KBM-7 (cell line): ENCODE measurements at regions not wholly inside any gene's neighbourhood (a gene's known extent, or its start where the extent isn't known, plus 50 kb on each side); places are given as distances from the start of the nearest gene placed in this dataset.

ENCODE experiments used
- DNase-seq: peaks from one replicate; pipeline ENCODE4 v3.0.0-alpha.2; 2015
- in situ Hi-C: fragments of 300-500 bp; cut with MboI; formaldehyde crosslinking; loops from 2 replicates; pipeline ENCODE4 v1.14.3; 2020; ENCODE audit warnings: low sequenced_read_pairs, low pct_unique_long_range_greater_than_20kb, mixed read lengths

- in situ Hi-C loops = no loop called here
- DNase-seq = no peak
Measured at GRCh38 chr16:85971902-85972638, 73.1 kb downstream of the IRF8 start.

- DNase-seq = no peak
- in situ Hi-C loops = loop anchor here (25.0 kb wide), 1 partner anchor 312 kb away; no protein-coding TSS in a partner anchor
Measured at GRCh38 chr16:85974428-85975375, 75.7 kb downstream of the IRF8 start.

GRCh38 chr16:85975451-85975981, 76.6 kb downstream of the IRF8 start:
- in situ Hi-C loops = loop anchor here (25.0 kb wide), 1 partner anchor 313 kb away; no protein-coding TSS in a partner anchor
- DNase-seq = no peak

- peak; percentile 31 for DNase-seq
- in situ Hi-C loops = loop anchor here (25.0 kb wide), 1 partner anchor 316 kb away; no protein-coding TSS in a partner anchor
Measured at GRCh38 chr16:85978291-85978775, 79.4 kb downstream of the IRF8 start.

GRCh38 chr16:85978976-85979375, 80.0 kb downstream of the IRF8 start:
- no peak for DNase-seq

GRCh38 chr16:85979605-85980004, 80.6 kb downstream of the IRF8 start:
- in situ Hi-C loops = loop anchor here (10.0 to 25.0 kb wide), 2 partner anchors 155 to 317 kb away; no protein-coding TSS in a partner anchor
- DNase-seq = no peak

More at GRCh38 chr16:85978976-85979375, 80.0 kb downstream of the IRF8 start:
- in situ Hi-C loops = loop anchor here (25.0 kb wide), 1 partner anchor 317 kb away; no protein-coding TSS in a partner anchor

GRCh38 chr16:85980686-85981085, 81.7 kb downstream of the IRF8 start:
- in situ Hi-C loops = loop anchor here (10.0 to 25.0 kb wide), 2 partner anchors 156 to 318 kb away; no protein-coding TSS in a partner anchor
- DNase-seq = no peak

- DNase-seq = no peak
- in situ Hi-C loops = loop anchor here (10.0 to 25.0 kb wide), 2 partner anchors 157 to 320 kb away; no protein-coding TSS in a partner anchor
Measured at GRCh38 chr16:85981826-85982562, 83.0 kb downstream of the IRF8 start.

- DNase-seq = peak; percentile 69
- in situ Hi-C loops = loop anchor here (10.0 to 25.0 kb wide), 2 partner anchors 158 to 320 kb away; no protein-coding TSS in a partner anchor
Measured at GRCh38 chr16:85982563-85982939, 83.6 kb downstream of the IRF8 start.

GRCh38 chr16:85983064-85983463, 84.1 kb downstream of the IRF8 start:
- DNase-seq = no peak
- in situ Hi-C loops = loop anchor here (10.0 to 25.0 kb wide), 2 partner anchors 158 to 321 kb away; no protein-coding TSS in a partner anchor

GRCh38 chr16:85983606-85984230, 84.8 kb downstream of the IRF8 start:
- in situ Hi-C loops = loop anchor here (10.0 to 25.0 kb wide), 2 partner anchors 159 to 321 kb away; no protein-coding TSS in a partner anchor
- DNase-seq = peak; percentile 39

- in situ Hi-C loops = loop anchor here (10.0 to 25.0 kb wide), 2 partner anchors 160 to 322 kb away; no protein-coding TSS in a partner anchor
- DNase-seq = no peak
Measured at GRCh38 chr16:85984231-85984880, 85.4 kb downstream of the IRF8 start.

GRCh38 chr16:85984947-85985451, 86.0 kb downstream of the IRF8 start:
- no peak for DNase-seq
- in situ Hi-C loops = loop anchor here (10.0 to 25.0 kb wide), 2 partner anchors 160 to 323 kb away; no protein-coding TSS in a partner anchor

GRCh38 chr16:85986931-85987749, 88.2 kb downstream of the IRF8 start:
- no peak for DNase-seq
- in situ Hi-C loops = loop anchor here (10.0 to 25.0 kb wide), 2 partner anchors 162 to 325 kb away; no protein-coding TSS in a partner anchor

GRCh38 chr16:85987750-85988078, 88.8 kb downstream of the IRF8 start:
- no peak for DNase-seq
- in situ Hi-C loops = loop anchor here (10.0 to 25.0 kb wide), 2 partner anchors 163 to 325 kb away; no protein-coding TSS in a partner anchor

GRCh38 chr16:85988306-85988705, 89.3 kb downstream of the IRF8 start:
- in situ Hi-C loops = loop anchor here (10.0 to 25.0 kb wide), 2 partner anchors 164 to 326 kb away; no protein-coding TSS in a partner anchor
- DNase-seq = no peak
